H9 (cell line): ENCODE measurements at regions not wholly inside any gene's neighbourhood (a gene's known extent, or its start where the extent isn't known, plus 50 kb on each side); places are given as distances from the start of the nearest gene placed in this dataset.

Experiments used
- DNase-seq: peaks from one replicate; pipeline ENCODE4 v3.0.0-alpha.2; 2017
- H2AFZ ChIP-seq: one replicate; pipeline ENCODE4 v1.6.1; 2013; ENCODE audit warnings: mild to moderate bottlenecking, low read length, control low read depth, moderate library complexity
- H2AK5ac ChIP-seq: 2 replicates; pipeline ENCODE4 v1.6.1; 2013; ENCODE audit warnings: low read length, control low read depth, mixed read lengths; ENCODE audit not compliant: insufficient read length
- H2BK120ac ChIP-seq: one replicate; pipeline ENCODE4 v1.6.1; 2013; ENCODE audit warnings: low read depth, mild to moderate bottlenecking, low read length, control low read depth, inconsistent platforms; ENCODE audit not compliant: poor library complexity, severe bottlenecking
- H2BK12ac ChIP-seq: 2 replicates; pipeline ENCODE4 v1.6.1; 2013; ENCODE audit warnings: low read length, control low read depth, mixed read lengths, low read depth; ENCODE audit not compliant: insufficient read length
- H2BK15ac ChIP-seq: 2 replicates; pipeline ENCODE4 v1.6.1; 2013; ENCODE audit warnings: low read depth, low read length, control low read depth
- H2BK20ac ChIP-seq: one replicate; pipeline ENCODE4 v1.6.1; 2013; ENCODE audit warnings: low read depth, mild to moderate bottlenecking, low read length, control low read depth, inconsistent platforms; ENCODE audit not compliant: poor library complexity, severe bottlenecking
- H2BK5ac ChIP-seq: 2 replicates; pipeline ENCODE4 v1.6.1; 2013; ENCODE audit warnings: low read length, control low read depth, mixed read lengths; ENCODE audit not compliant: insufficient read length
- H3K14ac ChIP-seq: 2 replicates; pipeline ENCODE4 v1.6.1; 2013; ENCODE audit warnings: low read length, control low read depth; ENCODE audit not compliant: insufficient read depth
- H3K18ac ChIP-seq: 2 replicates; pipeline ENCODE4 v1.6.1; 2013; ENCODE audit warnings: low read depth, mild to moderate bottlenecking, mixed read lengths, low read length, control low read depth; ENCODE audit not compliant: insufficient read length
- H3K23ac ChIP-seq: 2 replicates; pipeline ENCODE4 v1.6.1; 2013; ENCODE audit warnings: low read length, control low read depth, mixed read lengths, low read depth; ENCODE audit not compliant: insufficient read length
- H3K23me2 ChIP-seq: 2 replicates; pipeline ENCODE4 v1.6.1; 2013; ENCODE audit warnings: low read depth, mild to moderate bottlenecking, mixed read lengths, low read length, control low read depth; ENCODE audit not compliant: insufficient read length, poor library complexity, severe bottlenecking
- H3K27ac ChIP-seq: 2 replicates; pipeline ENCODE4 v1.5.1; 2013; ENCODE audit warnings: low read length, control low read depth, mixed read lengths, low read depth; ENCODE audit not compliant: insufficient read length
- H3K27me3 ChIP-seq: 2 replicates; pipeline ENCODE4 v1.6.1; 2013; ENCODE audit warnings: low read length, control low read depth, inconsistent platforms; ENCODE audit not compliant: insufficient read depth
- H3K4ac ChIP-seq: 2 replicates; pipeline ENCODE4 v1.6.1; 2013; ENCODE audit warnings: low read depth, mild to moderate bottlenecking, control low read depth, inconsistent platforms, low read length, moderate library complexity
- H3K4me1 ChIP-seq: 2 replicates; pipeline ENCODE4 v1.6.1; 2013; ENCODE audit warnings: low read length, control low read depth, inconsistent platforms; ENCODE audit not compliant: insufficient read depth
- H3K4me2 ChIP-seq: 2 replicates; pipeline ENCODE4 v1.6.1; 2013; ENCODE audit warnings: low read length, control low read depth, mixed read lengths; ENCODE audit not compliant: insufficient read length, insufficient read depth
- H3K56ac ChIP-seq: 2 replicates; pipeline ENCODE4 v1.6.1; 2013; ENCODE audit warnings: low read depth, mild to moderate bottlenecking, mixed read lengths, low read length, control low read depth; ENCODE audit not compliant: insufficient read length
- H3K79me1 ChIP-seq: 2 replicates; pipeline ENCODE4 v1.6.1; 2013; ENCODE audit warnings: low read depth, mild to moderate bottlenecking, moderate library complexity, low read length, control low read depth, inconsistent platforms; ENCODE audit not compliant: insufficient read depth, poor library complexity, severe bottlenecking
- H3K79me2 ChIP-seq: 2 replicates; pipeline ENCODE4 v1.6.1; 2013; ENCODE audit warnings: low read length, control low read depth, inconsistent platforms; ENCODE audit not compliant: insufficient read depth
- H3K9ac ChIP-seq: 2 replicates; pipeline ENCODE4 v1.6.1; 2013; ENCODE audit warnings: low read length, control low read depth, mixed read lengths; ENCODE audit not compliant: insufficient read length; ENCODE audit errors: extremely low read depth
- H3K9me3 ChIP-seq: one replicate; pipeline ENCODE4 v1.6.1; 2013; ENCODE audit warnings: low read depth, low read length, inconsistent platforms; ENCODE audit not compliant: control insufficient read depth
- H3T11ph ChIP-seq: one replicate; pipeline ENCODE4 v1.6.1; 2013; ENCODE audit warnings: mild to moderate bottlenecking, low read length, control low read depth, inconsistent platforms
- H4K20me1 ChIP-seq: one replicate; pipeline ENCODE4 v1.6.1; 2013; ENCODE audit not compliant: control insufficient read depth, insufficient read length, insufficient read depth
- H4K5ac ChIP-seq: 2 replicates; pipeline ENCODE4 v1.6.1; 2013; ENCODE audit warnings: low read depth, mild to moderate bottlenecking, mixed read lengths, low read length, control low read depth; ENCODE audit not compliant: insufficient read length
- H4K8ac ChIP-seq: replicated peaks from 2 replicates; pipeline ENCODE4 v1.6.1; 2013; ENCODE audit warnings: low read length, control low read depth, mixed read lengths, low read depth; ENCODE audit not compliant: insufficient read length
- H4K91ac ChIP-seq: 2 replicates; pipeline ENCODE4 v1.6.1; 2013; ENCODE audit warnings: low read depth, mild to moderate bottlenecking, moderate library complexity, mixed read lengths, low read length, control low read depth; ENCODE audit not compliant: insufficient read length
- H3K27ac Mint-ChIP-seq, 3 experiments: 2 replicates in 2 of 3; 3 replicates in 1 of 3; pipeline ENCODE4 v1.8.0; 2020 to 2021; ENCODE audit warnings: mixed read lengths in 3 of 3, mild to moderate bottlenecking in 1 of 3, moderate library complexity in 1 of 3
- H3K27me3 Mint-ChIP-seq: 2 replicates; pipeline ENCODE4 v1.8.0; 2021; ENCODE audit warnings: low read depth, mild to moderate bottlenecking, moderate library complexity, mixed read lengths
- H3K36me3 Mint-ChIP-seq, 3 experiments: 2 replicates in 2 of 3; 3 replicates in 1 of 3; pipeline ENCODE4 v1.8.0; 2020 to 2021; ENCODE audit warnings: low read depth in 3 of 3, mixed read lengths in 3 of 3; ENCODE audit not compliant: insufficient read depth in 1 of 3
- H3K4me1 Mint-ChIP-seq, 2 experiments: 2 replicates each; pipeline ENCODE4 v1.8.0; 2020; ENCODE audit warnings: mixed read lengths in 2 of 2
- H3K4me3 Mint-ChIP-seq, 2 experiments: 2 replicates in 1 of 2; 3 replicates in 1 of 2; pipeline ENCODE4 v1.8.0; 2020 to 2021; ENCODE audit warnings: mild to moderate bottlenecking in 2 of 2, mixed read lengths in 2 of 2, moderate library complexity in 1 of 2
- H3K9me3 Mint-ChIP-seq, 2 experiments: 2 replicates in 1 of 2; 3 replicates in 1 of 2; pipeline ENCODE4 v1.8.0; 2020; ENCODE audit warnings: mild to moderate bottlenecking in 2 of 2, mixed read lengths in 2 of 2, moderate library complexity in 1 of 2
- WGBS: extraction: QIAGEN DNeasy Blood & Tissue Kit; methylation state at CpG from one replicate; pipeline ENCODE4 v1.1.7; 2013; ENCODE audit warnings: missing lambda C conversion rate, low lambda C conversion rate, mixed read lengths; ENCODE audit not compliant: insufficient read length; ENCODE audit errors: extremely low coverage; 5-methylcytosine and 5-hydroxymethylcytosine counted together
- TF ChIP-seq, protein P1 (sequence below): fragments of 200-600 bp; sonication (generic); conservative IDR thresholded peaks from 3 replicates; pipeline ENCODE4 v1.8.0; 2021; ENCODE audit warnings: antibody characterized with exemption, mild to moderate bottlenecking

DNA sequence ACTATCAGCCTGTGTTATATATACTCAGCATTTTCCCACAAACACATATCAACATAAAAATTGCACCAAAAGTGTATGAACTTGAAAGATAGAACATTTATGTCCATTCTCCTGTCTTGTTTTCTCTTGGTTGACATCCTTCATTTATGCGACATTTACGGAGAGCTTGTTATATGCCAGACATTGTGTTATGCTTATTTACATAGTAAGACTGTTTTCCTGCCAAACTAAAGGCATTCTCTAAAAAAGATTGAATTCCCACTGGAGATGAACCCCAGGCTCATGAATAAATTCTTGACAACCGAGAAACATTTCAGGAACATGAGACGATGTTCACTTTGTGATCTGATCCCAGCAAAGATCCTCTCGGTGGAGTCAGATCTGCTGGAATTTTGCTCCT lies 131.0 kb downstream of the RAP2A start:
- Histone ChIP-seq H2BK20ac (no peak overlapping the region), H3K23me2 (no peaks in the 10 kb centered on the region), H4K8ac (no peak overlapping the region), H3K18ac (no peak overlapping the region), H3K4ac (no peak overlapping the region), H3K4me2 (no peak overlapping the region), H2BK120ac (no peak overlapping the region), H3K27me3 (no peaks in the 10 kb centered on the region), H2BK5ac (no peak overlapping the region), H3K79me1 (no peaks in the 10 kb centered on the region), H2AFZ (no peak overlapping the region), H2BK15ac (no peak overlapping the region), H3T11ph (no peak overlapping the region), H3K9me3 (no peaks in the 10 kb centered on the region), H4K91ac (no peak overlapping the region), H3K27ac (no peak overlapping the region), H4K5ac (no peak overlapping the region), H3K9ac (no peak overlapping the region), H2BK12ac (no peak overlapping the region), H3K56ac (no peak overlapping the region), H3K79me2 (no peaks in the 10 kb centered on the region), H4K20me1 (no peaks in the 10 kb centered on the region), H3K23ac (no peak overlapping the region), H2AK5ac (no peak overlapping the region), H3K14ac (no peak overlapping the region), H3K4me1 (peaks cover 4% of the 10 kb centered on the region; the same call in 1 of the 2 replicates)
- Mint-ChIP-seq H3K4me3 (no peak overlapping the region), H3K27ac (no peak overlapping the region), H3K36me3 (no peaks in the 10 kb centered on the region), H3K4me1 (peaks cover 20 to 21% of the 10 kb centered on the region in 2 experiments), H3K27me3 (no peaks in the 10 kb centered on the region; the same call in 1 of the 2 replicates), H3K9me3 (no peaks in the 10 kb centered on the region)
- TF ChIP-seq, protein P1, sequence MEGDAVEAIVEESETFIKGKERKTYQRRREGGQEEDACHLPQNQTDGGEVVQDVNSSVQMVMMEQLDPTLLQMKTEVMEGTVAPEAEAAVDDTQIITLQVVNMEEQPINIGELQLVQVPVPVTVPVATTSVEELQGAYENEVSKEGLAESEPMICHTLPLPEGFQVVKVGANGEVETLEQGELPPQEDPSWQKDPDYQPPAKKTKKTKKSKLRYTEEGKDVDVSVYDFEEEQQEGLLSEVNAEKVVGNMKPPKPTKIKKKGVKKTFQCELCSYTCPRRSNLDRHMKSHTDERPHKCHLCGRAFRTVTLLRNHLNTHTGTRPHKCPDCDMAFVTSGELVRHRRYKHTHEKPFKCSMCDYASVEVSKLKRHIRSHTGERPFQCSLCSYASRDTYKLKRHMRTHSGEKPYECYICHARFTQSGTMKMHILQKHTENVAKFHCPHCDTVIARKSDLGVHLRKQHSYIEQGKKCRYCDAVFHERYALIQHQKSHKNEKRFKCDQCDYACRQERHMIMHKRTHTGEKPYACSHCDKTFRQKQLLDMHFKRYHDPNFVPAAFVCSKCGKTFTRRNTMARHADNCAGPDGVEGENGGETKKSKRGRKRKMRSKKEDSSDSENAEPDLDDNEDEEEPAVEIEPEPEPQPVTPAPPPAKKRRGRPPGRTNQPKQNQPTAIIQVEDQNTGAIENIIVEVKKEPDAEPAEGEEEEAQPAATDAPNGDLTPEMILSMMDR = no peak
- no peak for DNase-seq
- no CpG with 5 or more reads among the region's 5 CpGs for WGBS
